SU-DHL-6 (cell line): ENCODE measurements at regions not wholly inside any gene's neighbourhood (a gene's known extent, or its start where the extent isn't known, plus 50 kb on each side); places are given as distances from the start of the nearest gene placed in this dataset.

Experiments
- EZH2phosphoT487 ChIP-seq: fragments of 200-600 bp; sonication (generic), shearing (Covaris generic); conservative IDR thresholded peaks from 2 replicates; pipeline ENCODE4 v1.6.1; 2018; ENCODE audit warnings: mild to moderate bottlenecking, antibody characterized with exemption, low read length, moderate library complexity, mixed read lengths
- TF ChIP-seq, protein P1 (sequence below): fragments of 200-600 bp; sonication (generic); IDR thresholded peaks from one replicate; pipeline ENCODE4 v1.5.1; 2017; ENCODE audit warnings: antibody characterized with exemption, mild to moderate bottlenecking, low read length, moderate library complexity; ENCODE audit not compliant: insufficient read depth, poor library complexity, severe bottlenecking

- TF ChIP-seq, protein P1, sequence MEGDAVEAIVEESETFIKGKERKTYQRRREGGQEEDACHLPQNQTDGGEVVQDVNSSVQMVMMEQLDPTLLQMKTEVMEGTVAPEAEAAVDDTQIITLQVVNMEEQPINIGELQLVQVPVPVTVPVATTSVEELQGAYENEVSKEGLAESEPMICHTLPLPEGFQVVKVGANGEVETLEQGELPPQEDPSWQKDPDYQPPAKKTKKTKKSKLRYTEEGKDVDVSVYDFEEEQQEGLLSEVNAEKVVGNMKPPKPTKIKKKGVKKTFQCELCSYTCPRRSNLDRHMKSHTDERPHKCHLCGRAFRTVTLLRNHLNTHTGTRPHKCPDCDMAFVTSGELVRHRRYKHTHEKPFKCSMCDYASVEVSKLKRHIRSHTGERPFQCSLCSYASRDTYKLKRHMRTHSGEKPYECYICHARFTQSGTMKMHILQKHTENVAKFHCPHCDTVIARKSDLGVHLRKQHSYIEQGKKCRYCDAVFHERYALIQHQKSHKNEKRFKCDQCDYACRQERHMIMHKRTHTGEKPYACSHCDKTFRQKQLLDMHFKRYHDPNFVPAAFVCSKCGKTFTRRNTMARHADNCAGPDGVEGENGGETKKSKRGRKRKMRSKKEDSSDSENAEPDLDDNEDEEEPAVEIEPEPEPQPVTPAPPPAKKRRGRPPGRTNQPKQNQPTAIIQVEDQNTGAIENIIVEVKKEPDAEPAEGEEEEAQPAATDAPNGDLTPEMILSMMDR = no peak
- no peak for TF ChIP-seq EZH2phosphoT487
These were observed 823.1 kb downstream of the USP25 start for GRCh38 chr21:16552880-16553279.
